ENCODE measurements at regions not wholly inside any gene's neighbourhood (a gene's known extent, or its start where the extent isn't known, plus 50 kb on each side); places are given as distances from the start of the nearest gene placed in this dataset.

DNA sequence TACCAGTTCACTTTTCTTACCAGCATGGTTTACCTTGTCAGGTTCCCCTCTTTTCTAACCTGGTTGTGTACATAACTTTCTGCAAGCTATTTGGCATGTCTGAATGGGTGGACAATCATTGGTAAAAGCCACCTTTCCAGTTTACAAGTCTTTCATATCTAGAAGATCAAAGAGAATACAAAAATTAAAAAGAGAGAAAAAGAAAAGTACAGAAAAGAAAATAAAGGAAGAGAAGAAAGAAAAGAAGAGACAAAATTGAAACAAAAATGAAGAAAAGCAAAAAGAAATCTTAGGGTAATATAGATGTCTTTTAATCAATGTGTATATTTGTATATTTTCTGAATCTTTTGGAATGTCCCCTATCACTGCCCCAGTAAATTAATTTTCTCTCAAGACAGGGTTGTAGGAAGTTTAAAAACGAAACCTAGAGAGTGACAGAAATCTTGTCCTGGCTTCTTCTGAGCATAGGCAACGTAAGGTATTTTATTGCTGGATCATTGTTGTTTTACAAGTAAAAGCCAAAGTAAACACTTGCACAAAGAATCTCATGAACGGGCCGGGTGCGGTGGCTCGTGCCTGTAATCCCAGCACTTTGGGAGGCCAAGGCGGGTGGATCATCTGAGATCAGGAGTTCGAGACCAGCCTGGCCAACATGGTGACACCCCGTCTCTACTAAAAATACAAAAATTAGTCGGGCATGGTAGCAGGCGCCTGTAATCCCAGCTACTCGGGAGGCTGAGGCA lies 98.7 kb upstream of the IFNE start:
- H3K4me3 ChIP-seq = no peak overlapping the region
- H3K27me3 ChIP-seq = no peaks in the 10 kb centered on the region
- DNase-seq = no peak
- no peak for TF ChIP-seq POLR2A (IDR thresholded peaks at IDR 0.05)
- TF ChIP-seq, protein P1, sequence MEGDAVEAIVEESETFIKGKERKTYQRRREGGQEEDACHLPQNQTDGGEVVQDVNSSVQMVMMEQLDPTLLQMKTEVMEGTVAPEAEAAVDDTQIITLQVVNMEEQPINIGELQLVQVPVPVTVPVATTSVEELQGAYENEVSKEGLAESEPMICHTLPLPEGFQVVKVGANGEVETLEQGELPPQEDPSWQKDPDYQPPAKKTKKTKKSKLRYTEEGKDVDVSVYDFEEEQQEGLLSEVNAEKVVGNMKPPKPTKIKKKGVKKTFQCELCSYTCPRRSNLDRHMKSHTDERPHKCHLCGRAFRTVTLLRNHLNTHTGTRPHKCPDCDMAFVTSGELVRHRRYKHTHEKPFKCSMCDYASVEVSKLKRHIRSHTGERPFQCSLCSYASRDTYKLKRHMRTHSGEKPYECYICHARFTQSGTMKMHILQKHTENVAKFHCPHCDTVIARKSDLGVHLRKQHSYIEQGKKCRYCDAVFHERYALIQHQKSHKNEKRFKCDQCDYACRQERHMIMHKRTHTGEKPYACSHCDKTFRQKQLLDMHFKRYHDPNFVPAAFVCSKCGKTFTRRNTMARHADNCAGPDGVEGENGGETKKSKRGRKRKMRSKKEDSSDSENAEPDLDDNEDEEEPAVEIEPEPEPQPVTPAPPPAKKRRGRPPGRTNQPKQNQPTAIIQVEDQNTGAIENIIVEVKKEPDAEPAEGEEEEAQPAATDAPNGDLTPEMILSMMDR (IDR thresholded peaks at IDR 0.05) = no peak
- H3K36me3 ChIP-seq (ENCODE audit: low read depth, missing control alignments) = no peaks in the 10 kb centered on the region
- no peaks in the 10 kb centered on the region for H3K4me1 ChIP-seq
- WGBS, 2 donors = 41 to 67% methylated on average over 12 of the region's 12 CpGs
- intact Hi-C loops (cut with DNase I; ENCODE audit: low total_unique reads) = no loop called here
- no peak overlapping the region for H3K27ac ChIP-seq
- H3K9me3 ChIP-seq = no peaks in the 10 kb centered on the region

DNA sequence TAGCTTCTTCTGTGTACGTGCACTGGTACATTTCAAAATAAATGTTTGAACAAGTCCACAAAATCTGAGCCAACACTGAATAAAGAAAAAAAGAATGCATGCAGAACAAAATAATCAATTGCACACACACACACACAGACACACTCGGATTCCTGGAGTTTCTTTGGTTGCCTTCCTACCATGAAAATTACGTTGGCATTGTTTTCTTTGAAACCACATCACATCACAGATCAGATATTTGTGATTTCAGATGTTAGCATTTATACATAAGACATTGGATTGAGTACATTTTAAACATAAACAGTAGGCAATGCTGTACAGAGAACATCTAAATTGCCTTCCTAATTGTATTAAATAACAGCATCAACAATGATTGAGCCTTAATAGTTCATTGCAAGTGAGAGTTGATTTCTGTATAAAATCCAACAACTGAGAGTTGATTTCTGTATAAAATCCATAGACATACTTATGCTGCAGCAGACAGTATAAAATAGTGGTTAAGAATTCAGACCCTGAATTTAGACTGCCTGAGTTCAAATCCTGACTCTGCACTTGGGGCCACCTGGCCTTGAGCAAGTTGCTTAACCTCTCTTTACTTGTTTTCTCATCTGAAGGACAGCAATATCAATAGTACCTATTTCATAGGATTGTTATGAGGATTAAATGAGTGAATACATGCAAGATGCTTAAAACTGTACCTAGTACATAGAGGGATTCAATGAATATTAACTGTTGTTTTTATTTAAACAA lies 101.7 kb upstream of the IFNE start:
- no peaks in the 10 kb centered on the region for H3K36me3 ChIP-seq (ENCODE audit: low read depth, missing control alignments)
- TF ChIP-seq POLR2A (IDR thresholded peaks at IDR 0.05) = no peak
- TF ChIP-seq, protein P1 (IDR thresholded peaks at IDR 0.05) = no peak
- no peaks in the 10 kb centered on the region for H3K27me3 ChIP-seq
- H3K27ac ChIP-seq = no peak overlapping the region
- no peaks in the 10 kb centered on the region for H3K9me3 ChIP-seq
- H3K4me1 ChIP-seq = no peaks in the 10 kb centered on the region
- no peak for DNase-seq
- intact Hi-C loops (cut with DNase I; ENCODE audit: low total_unique reads) = no loop called here
- WGBS, 2 donors = 81 to 85% methylated on average over 3 of the region's 3 CpGs
- H3K4me3 ChIP-seq = no peak overlapping the region

DNA sequence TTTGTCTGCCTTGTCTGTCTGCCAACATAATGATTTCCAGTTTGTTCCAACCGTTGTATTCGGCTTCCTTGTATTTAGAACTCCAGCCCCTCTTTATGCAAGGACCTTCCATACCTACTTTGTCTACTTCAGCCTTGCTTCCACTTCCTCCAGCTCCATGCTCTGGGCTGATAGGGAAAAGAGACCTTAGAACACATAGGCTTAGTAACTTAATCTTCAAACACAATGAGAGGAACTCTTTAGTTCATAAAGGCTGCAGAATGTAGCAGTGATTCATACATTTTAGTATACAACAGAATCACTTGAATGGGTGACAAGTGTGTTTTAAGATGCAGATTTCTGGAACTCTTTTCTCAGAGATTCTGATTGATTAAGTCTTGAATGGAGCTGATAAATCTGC lies 102.8 kb upstream of the IFNE start:
- WGBS, 2 donors = 90 to 95% methylated on average over 2 of the region's 2 CpGs
- no peak for DNase-seq
- TF ChIP-seq, protein P1 (IDR thresholded peaks at IDR 0.05) = no peak
- no peak for TF ChIP-seq POLR2A (IDR thresholded peaks at IDR 0.05)

DNA sequence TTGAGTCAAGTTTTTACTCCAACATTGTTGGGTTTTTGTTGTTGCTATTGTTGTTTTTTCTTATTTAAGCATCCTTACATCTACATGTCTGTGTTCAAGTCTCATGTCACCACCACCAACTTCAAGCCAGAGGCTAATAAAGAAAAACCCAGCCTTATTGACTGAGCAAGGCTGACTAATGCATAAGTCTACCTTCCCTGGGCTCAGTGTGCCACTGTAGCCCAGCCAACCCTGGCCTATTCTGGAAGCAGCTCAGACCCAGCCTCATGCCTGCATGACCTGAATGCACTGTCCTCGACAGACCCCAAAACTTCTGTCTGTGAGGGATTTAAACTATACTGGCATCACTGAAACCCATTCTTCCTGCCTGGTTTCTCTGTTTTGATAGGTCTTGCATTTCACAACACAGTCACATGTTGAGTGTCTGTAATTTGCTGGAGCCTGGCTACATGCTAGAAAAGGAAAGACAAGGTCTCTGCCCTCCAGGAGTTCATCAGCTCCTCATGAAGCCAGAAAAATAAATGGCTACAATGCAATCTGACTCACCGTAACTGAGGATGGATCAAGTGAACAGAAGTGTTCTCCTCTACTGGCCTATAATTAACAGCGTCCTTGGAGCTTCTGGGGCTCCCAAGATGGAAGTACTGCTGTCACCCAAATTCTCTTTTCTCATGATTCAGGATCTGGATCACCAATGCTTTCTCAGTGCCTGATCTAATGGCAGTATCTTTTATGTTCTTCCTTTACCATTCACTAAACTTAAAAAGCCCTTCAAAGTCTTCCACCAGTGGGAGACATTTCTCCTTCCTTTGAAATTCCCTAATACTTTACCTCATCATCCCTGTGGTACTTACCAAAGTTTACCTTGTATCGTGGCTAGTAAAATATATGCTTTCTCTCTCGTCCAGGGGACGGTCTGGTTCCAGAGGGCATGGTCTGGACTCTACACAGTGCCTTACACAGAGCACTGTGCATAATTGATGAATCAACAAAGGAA lies 103.9 kb upstream of the IFNE start:
- no peak overlapping the region for H3K27ac ChIP-seq
- DNase-seq = no peak
- no peaks in the 10 kb centered on the region for H3K36me3 ChIP-seq (ENCODE audit: low read depth, missing control alignments)
- no peak overlapping the region for H3K4me3 ChIP-seq
- no peaks in the 10 kb centered on the region for H3K4me1 ChIP-seq
- WGBS, 2 donors = 85 to 86% methylated on average over 6 of the region's 6 CpGs
- intact Hi-C loops (cut with DNase I; ENCODE audit: low total_unique reads) = no loop called here
- H3K9me3 ChIP-seq = no peaks in the 10 kb centered on the region
- TF ChIP-seq, protein P1 (IDR thresholded peaks at IDR 0.05) = no peak
- no peak for TF ChIP-seq POLR2A (IDR thresholded peaks at IDR 0.05)
- no peaks in the 10 kb centered on the region for H3K27me3 ChIP-seq

More for the DNA sequence above, 102.8 kb upstream of the IFNE start:
- intact Hi-C loops (cut with DNase I; ENCODE audit: low total_unique reads) = no loop called here
- no peaks in the 10 kb centered on the region for H3K9me3 ChIP-seq
- no peaks in the 10 kb centered on the region for H3K27me3 ChIP-seq
- no peak overlapping the region for H3K27ac ChIP-seq
- H3K4me1 ChIP-seq = no peaks in the 10 kb centered on the region
- H3K4me3 ChIP-seq = no peak overlapping the region
- H3K36me3 ChIP-seq (ENCODE audit: low read depth, missing control alignments) = no peaks in the 10 kb centered on the region
